ENCODE measurements at regions not wholly inside any gene's neighbourhood (a gene's known extent, or its start where the extent isn't known, plus 50 kb on each side); places are given as distances from the start of the nearest gene placed in this dataset.

GRCh38 chr22:48517039-48518030, 1310.3 kb downstream of the BRD1 start:
- no peak for DNase-seq

GRCh38 chr22:48516571-48516970, 1311.1 kb downstream of the BRD1 start:
- no peak for DNase-seq

DNA sequence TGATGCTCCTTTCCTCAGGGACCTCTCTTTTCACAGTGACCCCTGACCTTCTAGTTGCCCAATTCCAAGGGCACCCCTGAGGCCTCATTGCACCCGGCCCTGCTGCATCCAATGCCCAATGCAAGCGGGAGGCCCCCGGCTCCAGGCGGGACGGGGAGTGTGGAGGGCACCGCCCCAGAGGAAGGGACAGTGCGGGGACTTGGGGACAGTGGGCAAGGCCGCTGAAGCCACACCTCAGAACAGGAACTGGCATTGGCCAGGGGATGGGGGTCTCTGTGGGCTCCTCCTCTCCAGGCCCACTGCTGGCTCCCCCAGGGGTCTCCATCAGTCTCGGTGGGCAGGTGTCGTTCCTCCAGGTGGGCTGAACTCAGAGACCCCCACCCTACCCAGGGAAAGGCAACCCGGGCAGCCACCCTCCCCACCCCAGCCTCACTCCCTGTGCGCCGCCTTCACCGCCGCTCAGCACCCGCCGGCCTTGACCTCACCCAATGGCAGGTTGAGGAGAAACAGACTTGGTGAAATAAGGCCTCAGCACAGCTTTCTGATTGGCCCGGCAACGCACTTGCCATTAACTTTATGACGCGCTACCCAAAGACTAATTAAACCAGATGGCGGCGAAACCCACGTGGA, 1312.0 kb downstream of the BRD1 start:
- DNase-seq, result no peak

- no peak for DNase-seq
These were observed 1313.7 kb downstream of the BRD1 start for GRCh38 chr22:48513929-48514328.

- DNase-seq, result no peak
These were observed 1314.2 kb downstream of the BRD1 start for GRCh38 chr22:48513446-48513845.

- DNase-seq, result no peak
These were observed 1315.8 kb downstream of the BRD1 start for GRCh38 chr22:48511781-48512327.

DNA sequence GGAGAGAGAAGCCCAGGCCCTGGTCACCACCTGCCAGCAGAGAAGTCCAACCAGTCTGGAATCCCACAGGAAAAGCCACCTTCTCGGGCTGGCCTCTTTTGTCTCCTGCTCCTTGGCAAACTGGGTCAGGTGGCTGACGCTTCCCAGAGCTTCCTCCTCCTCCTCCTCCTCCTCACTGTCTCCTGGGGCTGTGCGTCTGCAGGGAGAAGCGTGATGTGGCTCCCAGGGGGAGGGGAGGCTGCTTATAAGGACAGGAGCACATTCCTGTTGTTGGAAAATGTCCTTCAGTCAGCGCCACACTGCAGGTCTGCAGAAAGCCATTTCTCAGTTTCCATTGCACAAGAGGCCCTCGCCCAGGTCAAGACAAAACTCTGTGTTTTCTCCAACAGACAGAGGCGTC, 1316.5 kb downstream of the BRD1 start:
- DNase-seq, result no peak

DNA sequence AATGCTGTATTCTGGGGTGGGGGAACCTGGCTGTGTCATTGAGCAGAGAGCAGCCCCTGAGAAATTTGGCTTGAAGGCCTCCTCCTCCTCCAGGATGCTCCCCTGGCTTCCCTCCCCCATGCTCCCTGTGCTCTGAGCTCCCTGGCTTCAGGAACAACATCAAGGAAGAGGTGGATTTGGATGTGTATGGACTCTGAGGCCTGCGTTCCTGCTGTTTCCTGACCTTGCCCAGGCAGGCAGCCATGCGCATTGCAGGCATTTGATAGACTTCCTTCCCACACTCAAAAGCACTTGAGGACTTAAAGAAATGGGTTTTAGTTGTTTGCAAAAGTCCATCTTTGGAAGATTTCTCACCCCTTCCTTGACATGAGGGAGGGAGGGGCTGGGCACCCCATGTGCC, 1317.1 kb downstream of the BRD1 start:
- DNase-seq, result no peak

GRCh38 chr22:48507595-48508350, 1319.9 kb downstream of the BRD1 start:
- DNase-seq, result no peak

GRCh38 chr22:48507171-48507570, 1320.5 kb downstream of the BRD1 start:
- DNase-seq, result no peak

DNA sequence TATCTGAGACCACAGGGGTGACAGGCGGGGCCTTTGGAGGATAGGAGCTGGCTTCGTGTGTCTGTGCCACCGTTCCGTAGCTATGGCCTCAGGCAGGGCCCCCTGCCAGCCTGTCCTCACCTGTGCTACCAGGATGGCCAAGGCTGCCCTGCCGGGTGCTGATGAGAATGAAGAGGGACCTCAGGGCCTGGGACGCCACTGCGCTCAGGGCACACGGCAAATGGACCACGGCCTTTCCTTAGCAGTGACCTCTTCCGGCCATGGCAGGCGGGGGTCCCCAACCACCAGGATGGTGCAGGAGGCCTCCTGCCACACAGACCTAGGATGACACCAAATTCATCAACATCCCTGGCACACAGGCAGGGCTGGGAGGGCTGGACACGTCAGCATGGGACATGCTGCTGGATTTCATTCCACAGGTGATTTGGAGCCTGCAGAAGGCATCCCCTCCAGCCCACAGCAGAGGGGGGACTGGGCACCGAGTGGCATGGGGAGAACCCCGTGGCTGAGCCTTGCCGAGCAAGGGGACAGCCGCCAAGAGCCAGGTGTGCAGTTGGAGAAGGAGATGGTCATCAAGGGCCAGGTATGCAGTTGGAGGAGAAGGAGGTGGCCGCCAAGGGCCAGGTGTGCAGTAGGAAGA, 1321.0 kb downstream of the BRD1 start:
- no peak for DNase-seq

GRCh38 chr22:48505891-48506290, 1321.8 kb downstream of the BRD1 start:
- DNase-seq, result no peak

- no peak for DNase-seq
These were observed 1323.0 kb downstream of the BRD1 start for GRCh38 chr22:48504519-48505140.

DNA sequence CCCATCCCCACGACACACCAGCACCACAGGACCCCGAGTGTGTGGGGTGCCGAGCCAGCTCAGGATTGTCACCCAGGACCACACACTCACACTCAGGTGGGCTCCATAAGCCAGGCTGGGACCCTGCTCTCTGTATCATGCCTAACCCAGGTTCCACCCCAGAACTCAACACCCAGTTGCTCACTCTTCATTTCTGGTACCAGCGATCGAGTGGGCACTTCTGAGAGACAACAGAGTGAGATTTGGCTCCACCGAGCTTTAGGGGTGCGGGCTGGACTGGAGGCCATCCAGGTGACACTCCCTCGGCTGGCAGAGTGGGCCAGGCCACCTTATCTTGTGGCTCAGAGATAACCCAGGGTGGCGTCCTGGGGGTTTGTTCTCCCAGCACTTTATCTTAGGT, 1323.8 kb downstream of the BRD1 start:
- DNase-seq, result no peak

DNA sequence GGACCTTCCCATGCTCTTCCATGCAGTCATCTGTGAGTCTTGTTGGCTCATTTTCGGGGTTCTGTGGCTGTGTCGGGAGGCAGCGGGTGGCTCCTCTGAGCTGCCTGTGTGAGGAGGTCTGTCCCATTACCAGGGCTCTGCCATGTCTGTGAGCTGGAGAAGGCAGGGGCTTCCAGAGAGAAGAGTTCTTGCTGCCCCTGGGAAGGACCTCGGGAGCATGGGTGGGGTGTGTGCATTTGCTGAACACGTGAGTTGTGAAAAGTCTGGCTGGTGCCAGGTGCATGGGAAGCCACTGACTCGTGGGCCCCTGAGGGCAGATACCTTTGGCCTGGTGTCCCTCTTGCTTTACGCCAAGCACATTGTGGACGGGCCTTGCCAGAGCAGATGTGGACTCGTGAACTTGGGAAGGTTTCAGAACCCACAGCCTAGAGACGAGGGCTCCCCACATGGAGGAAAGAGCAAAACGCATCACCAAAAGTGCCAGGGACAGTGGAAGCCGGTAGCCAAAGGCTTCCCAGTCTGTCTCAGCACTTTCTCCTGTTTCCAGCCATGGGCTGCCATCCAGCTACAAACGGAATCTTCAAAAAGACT, 1324.5 kb downstream of the BRD1 start:
- DNase-seq, result no peak

- DNase-seq, result no peak
These were observed 1326.4 kb downstream of the BRD1 start for GRCh38 chr22:48501231-48501750.

GRCh38 chr22:48500471-48501230, 1327.0 kb downstream of the BRD1 start:
- DNase-seq, result no peak

- no peak for DNase-seq
These were observed 1327.9 kb downstream of the BRD1 start for GRCh38 chr22:48499456-48500425.

- DNase-seq, result no peak
These were observed 1328.9 kb downstream of the BRD1 start for GRCh38 chr22:48498526-48499331.
